ENCODE measurements at regions not wholly inside any gene's neighbourhood (a gene's known extent, or its start where the extent isn't known, plus 50 kb on each side); places are given as distances from the start of the nearest gene placed in this dataset.
"Not testable (repeated sequence)": the region's sequence is repeated elsewhere in the genome, so short reads cannot be mapped to it uniquely, and the experiment has no call there.

GRCh38 chr5:28822071-28822470, 1783.7 kb upstream of the CDH9 start:
- Histone ChIP-seq H3K4me2 (no peak overlapping the region), H3K9me3 (peaks cover 19% of the 10 kb centered on the region), H3K9ac (no peak overlapping the region), H3K27ac (no peak overlapping the region), H3K4me3 (no peak overlapping the region), H3K27me3 (no peaks in the 10 kb centered on the region), H3K36me3 (no peaks in the 10 kb centered on the region), H4K20me1 (no peaks in the 10 kb centered on the region), H3K4me1 (no peaks in the 10 kb centered on the region)
- no peak for TF ChIP-seq Cebpa-rat (IDR thresholded peaks at IDR 0.05)

GRCh38 chr5:28810751-28811136, 1772.4 kb upstream of the CDH9 start:
- no peak overlapping the region for H3K27ac ChIP-seq
- no peak overlapping the region for H3K9ac ChIP-seq
- no peak overlapping the region for H3K4me2 ChIP-seq
- peaks cover 20% of the 10 kb centered on the region for H3K9me3 ChIP-seq
- H3K27me3 ChIP-seq: no peaks in the 10 kb centered on the region
- no peaks in the 10 kb centered on the region for H4K20me1 ChIP-seq
- H3K4me1 ChIP-seq: no peaks in the 10 kb centered on the region
- TF ChIP-seq Cebpa-rat (IDR thresholded peaks at IDR 0.05): no peak
- H3K36me3 ChIP-seq: no peaks in the 10 kb centered on the region
- no peak overlapping the region for H3K4me3 ChIP-seq

GRCh38 chr5:28809811-28810750, 1771.7 kb upstream of the CDH9 start:
- Histone ChIP-seq H3K9me3 (peaks cover 20% of the 10 kb centered on the region), H3K4me1 (no peaks in the 10 kb centered on the region), H3K36me3 (no peaks in the 10 kb centered on the region), H3K27me3 (no peaks in the 10 kb centered on the region), H3K9ac (no peak overlapping the region), H3K27ac (no peak overlapping the region), H3K4me3 (no peak overlapping the region), H4K20me1 (no peaks in the 10 kb centered on the region), H3K4me2 (no peak overlapping the region)
- no peak for TF ChIP-seq Cebpa-rat (IDR thresholded peaks at IDR 0.05)

- no peak for TF ChIP-seq Cebpa-rat (IDR thresholded peaks at IDR 0.05)
- Histone ChIP-seq H3K4me1 (no peaks in the 10 kb centered on the region), H3K9ac (no peak overlapping the region)
These were observed 1770.8 kb upstream of the CDH9 start for GRCh38 chr5:28808967-28809810.

GRCh38 chr5:28807195-28807729, 1768.9 kb upstream of the CDH9 start:
- no peak overlapping the region for H3K4me2 ChIP-seq
- no peak overlapping the region for H3K9ac ChIP-seq
- no peak overlapping the region for H3K4me3 ChIP-seq
- no peaks in the 10 kb centered on the region for H3K36me3 ChIP-seq
- no peaks in the 10 kb centered on the region for H4K20me1 ChIP-seq
- H3K9me3 ChIP-seq: peaks cover 20% of the 10 kb centered on the region
- no peak for TF ChIP-seq Cebpa-rat (IDR thresholded peaks at IDR 0.05)
- H3K27ac ChIP-seq: no peak overlapping the region
- no peaks in the 10 kb centered on the region for H3K27me3 ChIP-seq
- no peaks in the 10 kb centered on the region for H3K4me1 ChIP-seq

More at GRCh38 chr5:28808967-28809810, 1770.8 kb upstream of the CDH9 start:
- H3K9me3 ChIP-seq: peaks cover 20% of the 10 kb centered on the region
- no peak overlapping the region for H3K27ac ChIP-seq
- H4K20me1 ChIP-seq: no peaks in the 10 kb centered on the region
- H3K27me3 ChIP-seq: no peaks in the 10 kb centered on the region
- no peaks in the 10 kb centered on the region for H3K36me3 ChIP-seq
- H3K4me2 ChIP-seq: no peak overlapping the region
- H3K4me3 ChIP-seq: no peak overlapping the region

GRCh38 chr5:28799035-28799434, 1760.6 kb upstream of the CDH9 start:
- H3K4me3 ChIP-seq, H3K27me3 ChIP-seq, H3K4me1 ChIP-seq, H3K9me3 ChIP-seq, H3K9ac ChIP-seq, H4K20me1 ChIP-seq, H3K27ac ChIP-seq, H3K36me3 ChIP-seq, H3K4me2 ChIP-seq: not testable (repeated sequence)

GRCh38 chr5:28788954-28789353, 1750.6 kb upstream of the CDH9 start:
- TF ChIP-seq Cebpa-rat (IDR thresholded peaks at IDR 0.05): no peak
- Histone ChIP-seq H3K4me1 (no peaks in the 10 kb centered on the region), H3K4me2 (no peak overlapping the region)

GRCh38 chr5:28780083-28780692, 1741.8 kb upstream of the CDH9 start:
- H3K4me2 ChIP-seq: no peak overlapping the region
- no peak overlapping the region for H3K9ac ChIP-seq
- no peak overlapping the region for H3K27ac ChIP-seq
- TF ChIP-seq Cebpa-rat (IDR thresholded peaks at IDR 0.05): no peak
- no peak overlapping the region for H3K4me3 ChIP-seq
- no peaks in the 10 kb centered on the region for H3K36me3 ChIP-seq
- no peaks in the 10 kb centered on the region for H4K20me1 ChIP-seq
- H3K4me1 ChIP-seq: no peaks in the 10 kb centered on the region
- no peaks in the 10 kb centered on the region for H3K27me3 ChIP-seq
- no peaks in the 10 kb centered on the region for H3K9me3 ChIP-seq

More at GRCh38 chr5:28788954-28789353, 1750.6 kb upstream of the CDH9 start:
- Histone ChIP-seq H3K9me3 (no peaks in the 10 kb centered on the region), H3K4me3 (no peak overlapping the region), H3K36me3 (no peaks in the 10 kb centered on the region), H4K20me1 (no peaks in the 10 kb centered on the region), H3K9ac (no peak overlapping the region), H3K27me3 (no peaks in the 10 kb centered on the region), H3K27ac (no peak overlapping the region)

- Histone ChIP-seq H3K9ac (no peak overlapping the region), H4K20me1 (no peaks in the 10 kb centered on the region), H3K27ac (no peak overlapping the region), H3K4me3 (no peak overlapping the region), H3K9me3 (no peaks in the 10 kb centered on the region), H3K4me2 (no peak overlapping the region), H3K36me3 (no peaks in the 10 kb centered on the region), H3K27me3 (no peaks in the 10 kb centered on the region), H3K4me1 (no peaks in the 10 kb centered on the region)
- TF ChIP-seq Cebpa-rat (IDR thresholded peaks at IDR 0.05): no peak
These were observed 1740.9 kb upstream of the CDH9 start for GRCh38 chr5:28779161-28779754.

Measured in BLaER1 (cell line).